Smooth muscle cell (in vitro differentiated cells): ENCODE measurements at regions not wholly inside any gene's neighbourhood (a gene's known extent, or its start where the extent isn't known, plus 50 kb on each side); places are given as distances from the start of the nearest gene placed in this dataset.

ENCODE experiments used
- DNase-seq: peaks from one replicate; lab custom pipeline; 2025; ENCODE audit not compliant: unreplicated experiment; lab: John Stamatoyannopoulos, UW
- H2AFZ ChIP-seq: fragments of 200-600 bp; sonication (generic); 2 replicates; pipeline ENCODE4 v1.6.0; 2016; ENCODE audit warnings: antibody characterized with exemption, low read depth, mild to moderate bottlenecking
- H3F3A ChIP-seq: fragments of 200-600 bp; sonication (generic); 2 replicates; pipeline ENCODE4 v1.6.0; 2017; ENCODE audit warnings: antibody characterized with exemption, low read depth
- H3K27ac ChIP-seq: fragments of 200-600 bp; sonication (generic); 2 replicates; pipeline ENCODE4 v1.5.1; 2016; ENCODE audit warnings: low read depth, mild to moderate bottlenecking
- H3K27me3 ChIP-seq: fragments of 200-600 bp; sonication (generic); 2 replicates; pipeline ENCODE4 v1.6.1; 2016; ENCODE audit warnings: low read depth, mild to moderate bottlenecking
- H3K36me3 ChIP-seq: fragments of 200-600 bp; sonication (generic); 2 replicates; pipeline ENCODE4 v1.5.1; 2016; ENCODE audit warnings: low read depth
- H3K4me1 ChIP-seq: fragments of 200-600 bp; sonication (generic); 2 replicates; pipeline ENCODE4 v1.5.1; 2016; ENCODE audit warnings: low read depth
- H3K4me2 ChIP-seq: fragments of 200-600 bp; sonication (generic); 2 replicates; pipeline ENCODE4 v1.6.0; 2016; ENCODE audit warnings: mild to moderate bottlenecking
- H3K4me3 ChIP-seq: fragments of 200-600 bp; sonication (generic); 2 replicates; pipeline ENCODE4 v1.5.1; 2016; ENCODE audit warnings: mild to moderate bottlenecking
- H3K79me2 ChIP-seq: fragments of 200-600 bp; sonication (generic); 2 replicates; pipeline ENCODE4 v1.6.0; 2016; ENCODE audit warnings: low read depth, mild to moderate bottlenecking
- H3K9ac ChIP-seq: fragments of 200-600 bp; sonication (generic); 2 replicates; pipeline ENCODE4 v1.6.0; 2016; ENCODE audit warnings: low read depth
- H3K9me3 ChIP-seq: fragments of 200-600 bp; sonication (generic); replicated peaks from 2 replicates; pipeline ENCODE4 v1.5.1; 2016; ENCODE audit warnings: low read depth
- H4K20me1 ChIP-seq: fragments of 200-600 bp; sonication (generic); 2 replicates; pipeline ENCODE4 v1.6.0; 2016; ENCODE audit warnings: low read depth
- CTCF ChIP-seq: fragments of 200-600 bp; sonication (generic); IDR thresholded peaks from 2 replicates; pipeline ENCODE4 v1.5.1; 2017; ENCODE audit warnings: borderline replicate concordance, mild to moderate bottlenecking, antibody characterized with exemption; ENCODE audit not compliant: insufficient read depth, poor library complexity, severe bottlenecking
- WGBS: methylation state at CpG from one replicate; pipeline ENCODE4 v1.1.7; 2016; ENCODE audit warnings: low lambda C conversion rate; 5-methylcytosine and 5-hydroxymethylcytosine counted together

GRCh38 chr6:4397307-4397706 is 261.9 kb upstream of the ECI2 start:
- Histone ChIP-seq H3K36me3 (no peaks in the 10 kb centered on the region), H3K9me3 (no peaks in the 10 kb centered on the region), H3K27ac (no peak overlapping the region), H4K20me1 (no peaks in the 10 kb centered on the region), H2AFZ (no peak overlapping the region), H3K27me3 (no peaks in the 10 kb centered on the region), H3F3A (no peaks in the 10 kb centered on the region), H3K9ac (no peak overlapping the region), H3K4me3 (no peak overlapping the region), H3K79me2 (no peaks in the 10 kb centered on the region), H3K4me1 (peaks cover 6% of the 10 kb centered on the region), H3K4me2 (no peak overlapping the region)
- DNase-seq = no peak
- no peak for TF ChIP-seq CTCF
- 91% methylated on average over 5 of the region's 5 CpGs for WGBS

GRCh38 chr6:4396044-4396443 is 260.7 kb upstream of the ECI2 start:
- H3K27ac ChIP-seq = no peak overlapping the region
- no peak overlapping the region for H3K4me2 ChIP-seq
- H3K36me3 ChIP-seq = no peaks in the 10 kb centered on the region
- no peak for DNase-seq
- H2AFZ ChIP-seq = no peak overlapping the region
- H3K4me1 ChIP-seq = peaks cover 6% of the 10 kb centered on the region
- WGBS = 82% methylated on average over 2 of the region's 2 CpGs
- no peaks in the 10 kb centered on the region for H3K27me3 ChIP-seq
- H3K4me3 ChIP-seq = no peak overlapping the region
- H3K79me2 ChIP-seq = no peaks in the 10 kb centered on the region
- H4K20me1 ChIP-seq = no peaks in the 10 kb centered on the region
- no peaks in the 10 kb centered on the region for H3F3A ChIP-seq
- H3K9me3 ChIP-seq = no peaks in the 10 kb centered on the region
- TF ChIP-seq CTCF = no peak
- H3K9ac ChIP-seq = no peak overlapping the region

GRCh38 chr6:4395386-4395785 is 260.0 kb upstream of the ECI2 start:
- H3K9me3 ChIP-seq = no peaks in the 10 kb centered on the region
- H3K79me2 ChIP-seq = no peaks in the 10 kb centered on the region
- no peaks in the 10 kb centered on the region for H4K20me1 ChIP-seq
- H3K27ac ChIP-seq = peak overlapping the region; percentile 23
- H2AFZ ChIP-seq = no peak overlapping the region
- TF ChIP-seq CTCF = no peak
- WGBS = 37% methylated on average over 1 of the region's 1 CpG
- no peak overlapping the region for H3K9ac ChIP-seq
- H3K4me1 ChIP-seq = peaks cover 6% of the 10 kb centered on the region
- no peaks in the 10 kb centered on the region for H3K27me3 ChIP-seq
- H3F3A ChIP-seq = no peaks in the 10 kb centered on the region
- no peak for DNase-seq
- H3K4me2 ChIP-seq = no peak overlapping the region
- H3K36me3 ChIP-seq = no peaks in the 10 kb centered on the region
- no peak overlapping the region for H3K4me3 ChIP-seq

GRCh38 chr6:4394786-4395185 is 259.4 kb upstream of the ECI2 start:
- no peak overlapping the region for H2AFZ ChIP-seq
- no peak for TF ChIP-seq CTCF
- no peak for DNase-seq
- peaks cover 6% of the 10 kb centered on the region for H3K4me1 ChIP-seq
- no peaks in the 10 kb centered on the region for H4K20me1 ChIP-seq
- H3F3A ChIP-seq = no peaks in the 10 kb centered on the region
- H3K9ac ChIP-seq = no peak overlapping the region
- no peaks in the 10 kb centered on the region for H3K27me3 ChIP-seq
- no peak overlapping the region for H3K4me3 ChIP-seq
- no peak overlapping the region for H3K4me2 ChIP-seq
- H3K27ac ChIP-seq = peak overlapping the region; percentile 23
- no peaks in the 10 kb centered on the region for H3K79me2 ChIP-seq
- no peaks in the 10 kb centered on the region for H3K36me3 ChIP-seq
- no peaks in the 10 kb centered on the region for H3K9me3 ChIP-seq
- WGBS = 50% methylated on average over 4 of the region's 4 CpGs
